Parathyroid adenoma (tissue), 2 donors: ENCODE measurements at regions not wholly inside any gene's neighbourhood (a gene's known extent, or its start where the extent isn't known, plus 50 kb on each side); places are given as distances from the start of the nearest gene placed in this dataset.

Experiments
- H2AFZ ChIP-seq: fragments of 300-600 bp; sonication (generic); one replicate; pipeline ENCODE4 v1.7.0; 2017; ENCODE audit warnings: antibody characterized with exemption, mild to moderate bottlenecking
- H3K27ac ChIP-seq: fragments of 300-600 bp; sonication (generic); one replicate; pipeline ENCODE4 v1.7.0; 2017
- H3K27me3 ChIP-seq: fragments of 300-600 bp; sonication (generic); one replicate; pipeline ENCODE4 v1.7.0; 2017; ENCODE audit warnings: low read length; ENCODE audit not compliant: control insufficient read depth, insufficient read depth
- H3K36me3 ChIP-seq: fragments of 300-600 bp; sonication (generic); one replicate; pipeline ENCODE4 v1.7.0; 2017; ENCODE audit warnings: low read length; ENCODE audit not compliant: control insufficient read depth, insufficient read depth
- H3K4me1 ChIP-seq: fragments of 300-600 bp; sonication (generic); one replicate; pipeline ENCODE4 v1.7.0; 2017; ENCODE audit warnings: control low read depth
- H3K4me2 ChIP-seq: fragments of 300-600 bp; sonication (generic); one replicate; pipeline ENCODE4 v1.7.0; 2017; ENCODE audit warnings: low read length
- H3K4me3 ChIP-seq: fragments of 300-600 bp; sonication (generic); one replicate; pipeline ENCODE4 v1.7.0; 2017; ENCODE audit warnings: low read depth, low read length
- H3K79me2 ChIP-seq: fragments of 300-600 bp; sonication (generic); one replicate; pipeline ENCODE4 v1.7.0; 2017; ENCODE audit warnings: control low read depth
- H3K9ac ChIP-seq: fragments of 300-600 bp; sonication (generic); one replicate; pipeline ENCODE4 v1.7.0; 2017; ENCODE audit warnings: mild to moderate bottlenecking
- H3K9me3 ChIP-seq: fragments of 300-600 bp; sonication (generic); one replicate; pipeline ENCODE4 v1.7.0; 2017; ENCODE audit warnings: low read length; ENCODE audit not compliant: control insufficient read depth
- CTCF ChIP-seq: fragments of 300-600 bp; sonication (generic); IDR thresholded peaks from one replicate; pipeline ENCODE4 v1.7.0; 2017; ENCODE audit warnings: antibody characterized with exemption, mild to moderate bottlenecking
- donor health status: primary hyperparathyroidism.

- H3K9me3 ChIP-seq = no peaks in the 10 kb centered on the region
- H3K27ac ChIP-seq = no peak overlapping the region
- no peaks in the 10 kb centered on the region for H3K36me3 ChIP-seq
- no peak for TF ChIP-seq CTCF
- H3K9ac ChIP-seq = no peak overlapping the region
- H3K4me3 ChIP-seq = no peak overlapping the region
- no peaks in the 10 kb centered on the region for H3K4me1 ChIP-seq
- no peaks in the 10 kb centered on the region for H3K79me2 ChIP-seq
- no peak overlapping the region for H3K4me2 ChIP-seq
- H2AFZ ChIP-seq = no peak overlapping the region
- H3K27me3 ChIP-seq = no peaks in the 10 kb centered on the region
Observed at GRCh38 chr6:164756723-164757122, 552.7 kb downstream of the C6orf118 start.

- H3K27me3 ChIP-seq = no peaks in the 10 kb centered on the region
- no peaks in the 10 kb centered on the region for H3K4me1 ChIP-seq
- H3K27ac ChIP-seq = no peak overlapping the region
- no peak overlapping the region for H3K4me3 ChIP-seq
- H3K4me2 ChIP-seq = no peak overlapping the region
- no peaks in the 10 kb centered on the region for H3K36me3 ChIP-seq
- H2AFZ ChIP-seq = no peak overlapping the region
- H3K9ac ChIP-seq = no peak overlapping the region
- no peaks in the 10 kb centered on the region for H3K9me3 ChIP-seq
- H3K79me2 ChIP-seq = no peaks in the 10 kb centered on the region
- no peak for TF ChIP-seq CTCF
Observed at GRCh38 chr6:164756142-164756541, 553.3 kb downstream of the C6orf118 start.

- Histone ChIP-seq H3K4me1 (no peaks in the 10 kb centered on the region), H2AFZ (no peak overlapping the region), H3K9me3 (no peaks in the 10 kb centered on the region), H3K4me3 (no peak overlapping the region), H3K36me3 (no peaks in the 10 kb centered on the region), H3K27me3 (no peaks in the 10 kb centered on the region), H3K79me2 (no peaks in the 10 kb centered on the region), H3K9ac (no peak overlapping the region), H3K4me2 (no peak overlapping the region), H3K27ac (no peak overlapping the region)
- TF ChIP-seq CTCF = no peak
Observed at GRCh38 chr6:164753517-164753916, 555.9 kb downstream of the C6orf118 start.

GRCh38 chr6:164751395-164751794, 558.0 kb downstream of the C6orf118 start:
- no peaks in the 10 kb centered on the region for H3K79me2 ChIP-seq
- no peak for TF ChIP-seq CTCF
- H3K9me3 ChIP-seq = no peaks in the 10 kb centered on the region
- H3K4me3 ChIP-seq = no peak overlapping the region
- no peaks in the 10 kb centered on the region for H3K36me3 ChIP-seq
- H3K4me2 ChIP-seq = no peak overlapping the region
- no peaks in the 10 kb centered on the region for H3K27me3 ChIP-seq
- H2AFZ ChIP-seq = no peak overlapping the region
- H3K27ac ChIP-seq = no peak overlapping the region
- H3K9ac ChIP-seq = no peak overlapping the region
- no peaks in the 10 kb centered on the region for H3K4me1 ChIP-seq

- no peaks in the 10 kb centered on the region for H3K4me1 ChIP-seq
- no peak overlapping the region for H3K4me3 ChIP-seq
- H3K9me3 ChIP-seq = no peaks in the 10 kb centered on the region
- no peak overlapping the region for H2AFZ ChIP-seq
- H3K36me3 ChIP-seq = no peaks in the 10 kb centered on the region
- no peaks in the 10 kb centered on the region for H3K27me3 ChIP-seq
- no peak overlapping the region for H3K9ac ChIP-seq
- TF ChIP-seq CTCF = no peak
- no peak overlapping the region for H3K4me2 ChIP-seq
- H3K27ac ChIP-seq = no peak overlapping the region
- no peaks in the 10 kb centered on the region for H3K79me2 ChIP-seq
Observed at GRCh38 chr6:164750128-164750527, 559.3 kb downstream of the C6orf118 start.
